ENCODE measurements at regions not wholly inside any gene's neighbourhood (a gene's known extent, or its start where the extent isn't known, plus 50 kb on each side); places are given as distances from the start of the nearest gene placed in this dataset.

GRCh38 chr1:56215086-56215485, 364.3 kb downstream of the PLPP3 start:
- TF ChIP-seq YY1 (IDR thresholded peaks at IDR 0.05; ENCODE audit: insufficient read depth, insufficient read length) (no peak), ZNF274 (IDR thresholded peaks at IDR 0.05; ENCODE audit: low read depth, low read length) (no peak), SUZ12 (IDR thresholded peaks at IDR 0.05; ENCODE audit: extremely low read depth, insufficient read depth, insufficient read length) (no peak)

Data from NT2/D1 (cell line).